ENCODE measurements at regions not wholly inside any gene's neighbourhood (a gene's known extent, or its start where the extent isn't known, plus 50 kb on each side); places are given as distances from the start of the nearest gene placed in this dataset.
"Not testable (repeated sequence)": the region's sequence is repeated elsewhere in the genome, so short reads cannot be mapped to it uniquely, and the experiment has no call there.

GRCh38 chr10:70987396-70988130 is 99.2 kb upstream of the PCBD1 start:
- DNase-seq (ENCODE audit: low read depth): no peak

GRCh38 chr10:70990156-70990555 is 101.8 kb upstream of the PCBD1 start:
- not testable (repeated sequence) for DNase-seq (ENCODE audit: low read depth)

- no peak for DNase-seq (ENCODE audit: low read depth)
Measured at GRCh38 chr10:70990681-70991080, 102.3 kb upstream of the PCBD1 start.

- no peak for DNase-seq (ENCODE audit: low read depth)
Measured at GRCh38 chr10:70991140-70992124, 103.1 kb upstream of the PCBD1 start.

GRCh38 chr10:70992436-70992835 is 104.1 kb upstream of the PCBD1 start:
- DNase-seq (ENCODE audit: low read depth): no peak

DNA sequence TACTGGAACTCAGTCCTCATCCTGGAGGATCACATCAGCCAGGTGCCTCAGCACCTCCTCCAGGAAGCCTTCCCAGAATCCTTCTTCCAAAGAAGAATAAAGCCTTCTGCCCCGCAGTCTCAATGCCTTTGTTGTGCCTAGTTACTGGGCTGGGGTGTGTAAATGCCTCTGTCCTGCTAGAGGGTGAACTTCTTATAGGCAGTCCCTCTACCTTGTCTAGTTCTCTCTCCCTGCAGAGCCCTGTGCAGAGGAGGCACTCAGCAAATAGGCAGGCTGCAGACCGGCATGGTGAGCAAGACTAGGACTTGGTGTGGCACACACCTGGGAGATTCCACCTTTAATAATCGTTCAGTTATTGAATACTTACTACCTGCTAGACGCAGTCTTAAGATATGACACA is 104.7 kb upstream of the PCBD1 start:
- DNase-seq (ENCODE audit: low read depth): no peak

DNA sequence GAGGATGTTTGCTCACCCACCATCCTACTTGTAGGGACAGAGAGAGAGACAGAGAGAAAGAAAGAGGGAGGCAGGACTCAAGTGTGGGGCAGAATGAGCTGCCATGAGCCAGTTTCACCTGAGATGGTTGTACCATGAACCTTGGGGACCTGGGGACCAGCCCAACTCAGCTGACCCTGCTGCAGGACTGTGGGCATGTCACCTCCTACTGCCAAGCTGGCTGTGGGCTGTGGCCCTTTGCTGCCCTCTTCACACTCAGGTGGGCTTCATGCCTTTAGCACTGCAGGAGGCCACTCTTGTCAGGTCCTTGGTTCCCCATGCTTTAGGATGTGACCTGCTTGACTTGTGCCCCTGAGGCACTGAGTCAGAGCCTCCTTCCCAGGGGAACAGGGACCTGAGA is 108.2 kb upstream of the PCBD1 start:
- DNase-seq (ENCODE audit: low read depth): no peak

DNA sequence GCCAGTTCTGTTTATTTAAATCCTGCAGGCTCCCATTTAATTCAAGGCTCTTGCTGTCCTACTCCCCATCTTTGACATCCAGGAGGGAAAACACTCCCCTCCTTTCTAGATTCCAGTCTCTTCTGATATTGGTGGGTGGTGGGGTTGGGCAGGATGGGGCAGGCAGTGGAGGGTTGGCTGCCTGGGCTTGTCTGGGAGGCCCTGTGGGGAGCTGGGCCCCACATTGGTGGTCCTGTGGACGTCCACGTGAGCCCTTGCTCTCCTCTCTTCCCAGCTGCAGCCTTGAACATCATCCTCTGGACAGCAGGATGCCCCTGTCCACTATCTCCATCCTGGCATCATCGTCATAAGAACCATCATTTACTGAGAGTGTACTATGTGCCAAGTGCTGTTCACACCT is 108.9 kb upstream of the PCBD1 start:
- DNase-seq (ENCODE audit: low read depth): no peak

GRCh38 chr10:70998086-70998485 is 109.7 kb upstream of the PCBD1 start:
- no peak for DNase-seq (ENCODE audit: low read depth)

DNA sequence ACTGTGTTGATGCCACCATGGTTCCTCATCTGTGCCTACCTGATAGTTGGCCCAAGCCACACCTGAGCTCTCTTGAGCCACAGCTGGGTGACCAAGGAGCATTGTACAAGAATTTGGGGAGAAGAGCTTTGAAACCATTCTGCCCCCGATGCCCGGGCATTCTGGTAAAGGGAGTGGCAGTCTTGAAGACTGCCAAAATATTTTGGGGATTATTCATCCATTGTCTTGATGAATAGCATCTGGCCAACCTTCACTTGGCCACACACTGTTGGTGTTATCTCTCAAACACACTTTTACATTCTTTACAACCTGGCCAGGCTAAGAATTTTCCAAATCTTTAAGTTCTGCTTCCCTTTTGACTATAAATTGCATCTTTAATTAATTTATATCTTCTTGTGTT is 113.1 kb upstream of the PCBD1 start:
- no peak for DNase-seq (ENCODE audit: low read depth)

DNA sequence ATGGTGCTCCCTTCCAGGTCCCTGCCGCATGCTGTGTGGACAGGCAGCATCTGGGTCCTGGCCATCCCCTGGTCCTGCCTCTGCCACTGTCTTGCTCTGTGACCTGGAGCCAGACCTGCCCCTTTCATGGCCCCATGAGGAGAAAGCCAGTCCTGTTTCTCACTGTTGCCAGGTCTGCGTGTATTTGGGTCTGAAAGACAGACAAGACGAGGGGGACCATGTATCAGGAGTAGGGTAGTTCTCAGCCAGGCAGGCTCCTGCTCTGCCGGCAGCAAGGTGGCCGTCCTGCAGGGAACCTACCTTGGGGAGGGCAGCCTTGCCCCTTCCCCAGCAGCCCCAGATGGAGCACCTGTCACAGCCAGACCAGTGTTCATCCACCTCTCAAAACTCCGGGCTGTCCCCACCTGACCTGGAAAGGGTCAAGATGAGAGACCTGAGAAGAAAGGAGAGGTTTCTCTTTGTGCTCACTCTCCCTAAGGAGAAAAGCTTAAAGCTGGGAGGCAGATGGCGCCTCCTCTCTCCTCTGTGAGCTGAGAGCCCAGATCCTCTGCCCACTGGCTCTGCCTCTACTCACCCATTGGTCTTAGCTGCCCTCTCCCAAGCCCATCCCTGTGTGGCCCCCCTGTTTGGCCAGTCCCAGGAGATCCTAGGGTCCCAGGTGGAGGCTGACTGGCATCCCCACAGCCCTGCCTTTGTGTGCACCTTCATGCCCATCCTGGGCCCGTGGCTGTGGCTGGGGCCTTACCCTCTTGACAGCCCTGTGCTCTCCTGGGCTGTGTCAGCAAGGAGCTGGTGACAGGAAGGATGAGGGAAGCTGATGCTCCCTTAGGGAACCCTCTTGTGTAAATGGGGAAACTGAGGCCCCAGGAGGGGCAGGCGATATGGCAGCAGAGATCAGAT is 116.1 kb upstream of the PCBD1 start:
- no peak for DNase-seq (ENCODE audit: low read depth)

DNA sequence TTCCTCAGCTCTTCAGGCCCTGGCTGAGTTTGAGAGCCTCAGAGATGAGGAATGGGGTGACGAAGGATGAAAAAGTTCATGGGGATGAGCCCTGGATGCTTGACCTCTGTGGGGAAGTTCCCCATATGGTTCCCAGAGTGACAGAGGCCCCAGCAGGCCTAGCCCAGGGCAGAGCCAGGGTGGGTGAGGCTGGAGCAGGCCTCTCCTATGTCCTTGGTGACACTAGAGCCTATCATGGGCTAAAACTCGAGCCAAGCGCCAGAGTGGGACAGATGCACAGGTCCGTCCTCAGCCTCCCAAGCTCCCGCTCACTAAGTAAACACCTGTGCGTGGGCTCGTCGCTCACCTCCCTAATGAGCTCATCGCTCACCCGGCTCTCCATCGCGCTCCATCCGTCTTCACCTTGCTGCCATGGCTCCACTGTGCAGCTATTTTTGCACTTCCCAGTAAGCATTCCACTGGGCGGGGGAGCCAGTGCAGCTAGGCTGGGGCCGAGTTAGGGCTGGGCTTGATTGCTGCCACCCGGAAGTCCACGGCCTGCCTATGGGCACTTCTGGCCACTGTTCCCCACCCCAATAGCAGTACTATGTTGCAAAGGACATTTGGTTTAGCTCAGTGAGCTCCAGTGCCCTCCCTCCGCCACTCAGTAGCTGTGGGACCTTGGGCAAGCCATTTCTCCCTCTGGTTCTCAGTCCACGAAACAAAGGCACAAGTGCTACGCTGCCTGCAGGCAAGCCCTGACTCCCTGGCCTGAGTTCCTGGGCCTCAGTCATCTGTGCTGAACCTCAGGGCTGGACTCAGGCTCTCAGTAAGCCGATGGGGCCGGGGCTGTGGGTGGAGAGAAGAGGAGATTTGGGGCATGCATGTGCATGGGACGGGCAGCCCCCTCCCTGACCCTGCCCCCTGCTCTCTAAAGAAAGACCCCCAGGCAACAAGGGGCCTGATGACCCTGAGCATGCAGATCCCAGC is 117.3 kb upstream of the PCBD1 start:
- no peak for DNase-seq (ENCODE audit: low read depth)

DNA sequence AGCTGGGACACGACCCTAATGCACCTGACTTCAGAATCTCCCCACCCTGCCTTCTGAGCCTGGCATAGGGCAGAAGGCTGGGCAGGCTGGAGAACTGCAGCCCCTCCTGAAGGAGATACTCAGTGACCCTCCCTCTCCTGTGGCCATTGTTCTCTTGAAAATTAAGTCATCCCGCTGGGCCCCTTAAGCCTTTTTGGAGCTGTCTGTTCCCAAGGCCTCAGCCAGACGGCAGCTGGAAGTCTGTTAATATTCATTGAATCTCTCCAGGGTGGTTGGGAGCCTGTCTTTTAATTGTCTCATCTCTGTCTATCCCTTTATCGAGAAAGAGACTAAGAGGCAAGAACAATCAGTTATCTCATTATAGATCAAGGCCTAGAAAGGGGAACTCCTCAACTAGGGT is 118.1 kb upstream of the PCBD1 start:
- no peak for DNase-seq (ENCODE audit: low read depth)

GRCh38 chr10:71007516-71007915 is 119.2 kb upstream of the PCBD1 start:
- DNase-seq (ENCODE audit: low read depth): no peak

DNA sequence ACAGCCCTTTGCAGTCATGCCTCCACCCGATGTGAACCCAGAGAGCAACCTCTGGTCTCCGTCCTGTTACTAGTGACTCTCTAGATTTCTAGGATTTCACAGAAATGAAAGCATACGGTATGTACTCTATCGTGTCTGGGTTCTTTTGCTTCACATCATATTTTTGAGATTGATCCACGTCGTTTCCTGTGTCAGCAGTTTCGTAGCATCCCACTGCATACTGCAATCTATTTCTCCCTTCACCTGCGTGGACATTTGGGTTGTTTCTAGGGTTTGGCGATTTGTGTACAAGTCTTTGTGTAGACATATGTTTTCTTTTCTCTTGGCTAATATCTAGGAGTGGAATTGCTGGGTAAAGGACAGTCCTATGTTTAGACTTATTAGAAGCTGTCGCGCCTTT is 119.8 kb upstream of the PCBD1 start:
- DNase-seq (ENCODE audit: low read depth): no peak

DNA sequence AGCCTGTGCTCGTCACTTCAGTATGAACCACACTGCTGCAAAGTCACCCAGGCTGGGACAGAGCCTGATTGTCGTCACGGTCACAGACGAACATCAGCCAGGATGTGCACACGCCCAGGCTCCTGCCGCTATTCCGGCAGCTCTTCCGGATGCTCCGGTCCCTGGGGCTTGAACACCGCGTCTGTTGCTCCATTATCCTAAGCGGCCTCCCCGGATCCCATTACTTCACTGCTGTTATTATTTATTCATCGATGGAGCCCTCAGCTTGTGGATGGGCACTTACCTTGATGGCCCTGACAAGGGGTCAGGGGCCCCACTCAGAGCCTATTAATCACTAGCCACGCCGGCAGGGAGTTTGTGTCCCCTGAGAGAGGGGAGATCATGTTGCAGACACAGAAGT is 120.8 kb upstream of the PCBD1 start:
- DNase-seq (ENCODE audit: low read depth): no peak

- no peak for DNase-seq (ENCODE audit: low read depth)
Measured at GRCh38 chr10:71010730-71011129, 122.4 kb upstream of the PCBD1 start.

GRCh38 chr10:71011141-71011540 is 122.8 kb upstream of the PCBD1 start:
- no peak for DNase-seq (ENCODE audit: low read depth)

- no peak for DNase-seq (ENCODE audit: low read depth)
Measured at GRCh38 chr10:71014021-71014805, 125.8 kb upstream of the PCBD1 start.

DNA sequence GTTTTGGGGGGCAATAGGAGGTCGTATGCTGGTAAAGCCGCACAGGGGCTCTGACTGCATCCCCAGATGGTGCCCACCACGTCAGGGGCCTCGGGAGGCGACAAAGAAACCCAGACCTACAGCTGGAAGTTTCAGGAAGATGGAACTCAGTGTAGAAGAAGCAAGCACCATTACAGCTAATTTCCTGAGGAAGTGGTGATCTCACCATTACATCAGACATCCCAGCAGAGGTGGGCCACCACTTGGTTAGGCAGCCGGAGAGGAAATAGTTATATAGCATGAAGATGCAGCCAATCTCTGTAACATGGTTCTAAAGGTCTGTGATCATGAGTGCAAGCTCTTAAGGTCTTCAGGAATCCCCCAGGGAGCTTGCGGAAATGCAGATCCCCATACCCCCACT is 127.3 kb upstream of the PCBD1 start:
- peak; percentile 21 for DNase-seq (ENCODE audit: low read depth)
